HFF-Myc (cell line): ENCODE measurements at regions not wholly inside any gene's neighbourhood (a gene's known extent, or its start where the extent isn't known, plus 50 kb on each side); places are given as distances from the start of the nearest gene placed in this dataset.

Source experiments
- DNase-seq: peaks from one replicate; pipeline ENCODE4 v3.0.0-alpha.2; 2011; ENCODE audit warnings: low read depth; ENCODE audit errors: extremely low read depth
- H3K4me3 ChIP-seq: replicated peaks from 2 replicates; pipeline ENCODE4 v1.5.1; 2011; ENCODE audit warnings: low read depth, mild to moderate bottlenecking, control low read depth, low read length
- CTCF ChIP-seq: IDR thresholded peaks from 2 replicates; pipeline ENCODE4 v1.5.1; 2012; ENCODE audit warnings: mild to moderate bottlenecking, low read depth, low read length, control low read depth; ENCODE audit errors: missing control alignments

- no peak for TF ChIP-seq CTCF
- H3K4me3 ChIP-seq, result no peak overlapping the region
- no peak for DNase-seq
Measured at GRCh38 chr17:21532763-21533385, 156.7 kb downstream of the KCNJ12 start.

- H3K4me3 ChIP-seq, result no peak overlapping the region
- no peak for TF ChIP-seq CTCF
- no peak for DNase-seq
Measured at GRCh38 chr17:21535686-21536375, 156.5 kb upstream of the KCNJ18 start.

GRCh38 chr17:21537302-21537701 is 155.0 kb upstream of the KCNJ18 start:
- no peak for DNase-seq
- TF ChIP-seq CTCF, result no peak
- H3K4me3 ChIP-seq, result no peak overlapping the region

- no peak for TF ChIP-seq CTCF
- DNase-seq, result no peak
- H3K4me3 ChIP-seq, result no peak overlapping the region
Measured at GRCh38 chr17:21538615-21539014, 153.7 kb upstream of the KCNJ18 start.

- TF ChIP-seq CTCF, result no peak
- no peak for DNase-seq
- H3K4me3 ChIP-seq, result no peak overlapping the region
Measured at GRCh38 chr17:21539146-21539545, 153.2 kb upstream of the KCNJ18 start.

GRCh38 chr17:21540502-21540901 is 151.8 kb upstream of the KCNJ18 start:
- DNase-seq, result no peak
- TF ChIP-seq CTCF, result no peak
- no peak overlapping the region for H3K4me3 ChIP-seq
